Mucosa of descending colon (tissue), 1 donor: ENCODE measurements at regions not wholly inside any gene's neighbourhood (a gene's known extent, or its start where the extent isn't known, plus 50 kb on each side); places are given as distances from the start of the nearest gene placed in this dataset.

Experiments
- microRNA-seq: library from miRNA; unstranded; fragments of <30 nt; microRNA quantifications from one replicate; pipeline ENCODE4, GENCODE V29; 2019
- donor health status: DM: no; HTN: no; CAD: no; lungs with moderate emphysema.

Small RNA genes lying in the stretch of these regions (microRNA-seq; reads per million reads assigned to microRNA genes)
- gene MIR30A: 3,093 reads per million, percentile 89 among the genes with 10 or more reads in this experiment
- gene MIR30C2: 30.0 reads per million, percentile 47 among the genes with 10 or more reads in this experiment
